ENCODE measurements at regions not wholly inside any gene's neighbourhood (a gene's known extent, or its start where the extent isn't known, plus 50 kb on each side); places are given as distances from the start of the nearest gene placed in this dataset.

DNA sequence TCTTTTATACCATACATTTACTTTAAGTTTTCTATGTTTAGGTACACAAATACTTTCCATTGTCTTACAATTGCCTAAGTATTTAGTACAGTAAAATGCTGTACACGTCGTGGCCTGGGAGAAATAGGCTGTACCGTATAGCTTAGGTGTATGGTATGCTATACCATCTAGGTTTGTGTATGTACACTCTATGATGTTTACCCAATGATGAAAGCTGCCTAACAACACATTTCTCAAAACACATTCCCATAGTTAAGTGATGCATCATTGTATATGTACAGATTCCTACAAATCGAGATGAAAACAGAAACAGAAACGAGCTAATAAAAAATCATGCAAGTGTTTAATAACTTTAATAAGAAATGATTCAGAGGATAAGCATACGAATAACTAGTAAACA lies 51.6 kb downstream of the SPANXA2 start:
- TF ChIP-seq, protein P1, sequence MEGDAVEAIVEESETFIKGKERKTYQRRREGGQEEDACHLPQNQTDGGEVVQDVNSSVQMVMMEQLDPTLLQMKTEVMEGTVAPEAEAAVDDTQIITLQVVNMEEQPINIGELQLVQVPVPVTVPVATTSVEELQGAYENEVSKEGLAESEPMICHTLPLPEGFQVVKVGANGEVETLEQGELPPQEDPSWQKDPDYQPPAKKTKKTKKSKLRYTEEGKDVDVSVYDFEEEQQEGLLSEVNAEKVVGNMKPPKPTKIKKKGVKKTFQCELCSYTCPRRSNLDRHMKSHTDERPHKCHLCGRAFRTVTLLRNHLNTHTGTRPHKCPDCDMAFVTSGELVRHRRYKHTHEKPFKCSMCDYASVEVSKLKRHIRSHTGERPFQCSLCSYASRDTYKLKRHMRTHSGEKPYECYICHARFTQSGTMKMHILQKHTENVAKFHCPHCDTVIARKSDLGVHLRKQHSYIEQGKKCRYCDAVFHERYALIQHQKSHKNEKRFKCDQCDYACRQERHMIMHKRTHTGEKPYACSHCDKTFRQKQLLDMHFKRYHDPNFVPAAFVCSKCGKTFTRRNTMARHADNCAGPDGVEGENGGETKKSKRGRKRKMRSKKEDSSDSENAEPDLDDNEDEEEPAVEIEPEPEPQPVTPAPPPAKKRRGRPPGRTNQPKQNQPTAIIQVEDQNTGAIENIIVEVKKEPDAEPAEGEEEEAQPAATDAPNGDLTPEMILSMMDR (optimal IDR thresholded peaks at IDR 0.05 in 1 of 3, IDR thresholded peaks at IDR 0.05 in 1 of 3, conservative IDR thresholded peaks at IDR 0.05 in 1 of 3; ENCODE audit: extremely low read depth in 1 of 3, insufficient read depth in 2 of 3, low read length in 3 of 3) = no peak
- no peak for TF ChIP-seq EZH2 (IDR thresholded peaks at IDR 0.05; ENCODE audit: low read length)
